Neuronal stem cell (in vitro differentiated cells): ENCODE measurements at regions not wholly inside any gene's neighbourhood (a gene's known extent, or its start where the extent isn't known, plus 50 kb on each side); places are given as distances from the start of the nearest gene placed in this dataset.

Source experiments
- DNase-seq: peaks from one replicate; pipeline ENCODE4 v3.0.0-alpha.2; 2013; ENCODE audit warnings: low spot score
- H2AFZ ChIP-seq: one replicate; pipeline ENCODE4 v1.6.1; 2013; ENCODE audit warnings: mild to moderate bottlenecking, low read length, inconsistent platforms
- H2AK5ac ChIP-seq: 2 replicates; pipeline ENCODE4 v1.6.1; 2013; ENCODE audit warnings: low read depth, mild to moderate bottlenecking, inconsistent platforms, low read length, moderate library complexity, mixed read lengths
- H2BK120ac ChIP-seq: 2 replicates; pipeline ENCODE4 v1.6.1; 2013; ENCODE audit warnings: low read depth, mild to moderate bottlenecking, inconsistent platforms, low read length, moderate library complexity, mixed read lengths
- H2BK12ac ChIP-seq: one replicate; pipeline ENCODE4 v1.6.1; 2013; ENCODE audit warnings: low read length, inconsistent platforms
- H2BK15ac ChIP-seq: 2 replicates; pipeline ENCODE4 v1.6.1; 2013; ENCODE audit warnings: mild to moderate bottlenecking, low read length, inconsistent platforms, mixed read lengths
- H2BK5ac ChIP-seq: one replicate; pipeline ENCODE4 v1.6.1; 2013; ENCODE audit warnings: inconsistent platforms, mild to moderate bottlenecking, low read length, moderate library complexity
- H3K14ac ChIP-seq: one replicate; pipeline ENCODE4 v1.6.1; 2013; ENCODE audit warnings: low read length, inconsistent platforms
- H3K18ac ChIP-seq: 2 replicates; pipeline ENCODE4 v1.6.1; 2013; ENCODE audit warnings: low read length, inconsistent platforms
- H3K23ac ChIP-seq: 2 replicates; pipeline ENCODE4 v1.6.1; 2013; ENCODE audit warnings: low read depth, mild to moderate bottlenecking, mixed read lengths, low read length, inconsistent platforms; ENCODE audit not compliant: poor library complexity
- H3K27ac ChIP-seq: replicated peaks from 3 replicates; pipeline ENCODE4 v1.5.1; 2013; ENCODE audit warnings: low read length, inconsistent platforms
- H3K27me3 ChIP-seq, 3 experiments: 2 replicates each; pipeline ENCODE4 v1.6.1; 2013; ENCODE audit warnings: low read length in 3 of 3, mild to moderate bottlenecking in 2 of 3, inconsistent platforms in 1 of 3, low read depth in 1 of 3, mixed read lengths in 1 of 3, moderate library complexity in 1 of 3; ENCODE audit not compliant: control insufficient read depth in 3 of 3, insufficient read depth in 3 of 3
- H3K36me3 ChIP-seq, 2 donors: replicated peaks in 1 of 2; 2 replicates each; pipeline ENCODE4 v1.6.1; 2013; ENCODE audit warnings: low read length in 2 of 2; ENCODE audit not compliant: control insufficient read depth in 2 of 2, insufficient read depth in 2 of 2
- H3K4ac ChIP-seq: 2 replicates; pipeline ENCODE4 v1.6.1; 2013; ENCODE audit warnings: inconsistent platforms, mild to moderate bottlenecking, low read length, moderate library complexity
- H3K4me1 ChIP-seq, 2 donors: 1 replicate in 1 of 2; 2 replicates in 1 of 2; pipeline ENCODE4 v1.6.1; 2013; ENCODE audit warnings: low read length in 2 of 2, low read depth in 1 of 2; ENCODE audit not compliant: control insufficient read depth in 2 of 2, insufficient read depth in 1 of 2
- H3K4me2 ChIP-seq: one replicate; pipeline ENCODE4 v1.6.1; 2013; ENCODE audit warnings: mild to moderate bottlenecking, low read length, inconsistent platforms; ENCODE audit not compliant: insufficient read depth, poor library complexity, severe bottlenecking
- H3K4me3 ChIP-seq, 2 donors: 2 replicates each; pipeline ENCODE4 v1.5.1; 2013; ENCODE audit warnings: low read length in 2 of 2, mild to moderate bottlenecking in 2 of 2, inconsistent platforms in 1 of 2, moderate library complexity in 1 of 2
- H3K79me1 ChIP-seq: one replicate; pipeline ENCODE4 v1.6.1; 2013; ENCODE audit warnings: low read depth, mild to moderate bottlenecking, inconsistent platforms, low read length, moderate library complexity
- H3K9ac ChIP-seq: one replicate; pipeline ENCODE4 v1.6.1; 2013; ENCODE audit warnings: mild to moderate bottlenecking, low read depth, low read length, inconsistent platforms; ENCODE audit not compliant: poor library complexity
- H3K9me3 ChIP-seq, 2 donors: replicated peaks in 1 of 2; 2 replicates each; pipeline versions ENCODE3 to v1.6.1; 2013; ENCODE audit warnings: low read length in 2 of 2, mild to moderate bottlenecking in 2 of 2, inconsistent platforms in 1 of 2, low read depth in 1 of 2, mixed read lengths in 1 of 2, moderate library complexity in 1 of 2; ENCODE audit not compliant: control insufficient read depth in 2 of 2, insufficient read depth in 1 of 2
- H4K8ac ChIP-seq: one replicate; pipeline ENCODE4 v1.6.1; 2013; ENCODE audit warnings: low read depth, mild to moderate bottlenecking, inconsistent platforms, low read length, moderate library complexity
- H4K91ac ChIP-seq: one replicate; pipeline ENCODE4 v1.6.1; 2013; ENCODE audit warnings: low read length, low read depth, mild to moderate bottlenecking, inconsistent platforms; ENCODE audit not compliant: poor library complexity
- WGBS, 2 donors: extraction: QIAGEN DNeasy Blood & Tissue Kit; methylation state at CpG; one replicate each; pipeline ENCODE4 v1.1.7; 2013; ENCODE audit warnings: missing lambda C conversion rate in 2 of 2, mixed read lengths in 1 of 2; ENCODE audit not compliant: insufficient read length in 2 of 2, insufficient replicate concordance in 1 of 2; ENCODE audit errors: extremely low coverage in 2 of 2; 5-methylcytosine and 5-hydroxymethylcytosine counted together

DNA sequence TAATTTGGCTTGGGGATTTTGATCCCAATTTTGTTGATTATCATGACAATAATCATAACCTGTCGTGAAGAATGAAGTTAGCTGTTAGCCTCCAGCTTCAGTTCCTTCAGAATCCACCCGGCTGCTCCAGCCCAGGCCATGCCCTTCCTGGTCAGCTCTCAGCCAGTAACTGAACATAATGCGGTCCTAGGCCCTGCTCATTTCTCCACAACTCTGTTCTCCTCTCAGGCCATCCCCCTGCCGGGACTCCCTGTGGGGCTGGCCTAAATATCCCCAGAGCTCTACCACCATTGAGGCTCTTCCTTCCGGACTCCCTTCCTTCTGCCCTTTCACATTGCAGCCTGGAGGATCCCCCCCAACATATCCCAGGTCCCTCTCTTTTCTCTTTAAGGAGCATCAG, 833.4 kb upstream of the GOT2 start:
- Histone ChIP-seq H2BK15ac (no peak overlapping the region), H3K14ac (no peak overlapping the region), H4K91ac (no peak overlapping the region), H3K4me2 (no peak overlapping the region), H3K4ac (no peak overlapping the region), H3K23ac (no peak overlapping the region), H2AK5ac (no peak overlapping the region), H3K9ac (no peak overlapping the region), H3K79me1 (no peaks in the 10 kb centered on the region), H2BK5ac (no peak overlapping the region), H3K27ac (no peak overlapping the region), H2BK12ac (no peak overlapping the region), H2BK120ac (no peak overlapping the region), H2AFZ (no peak overlapping the region), H3K18ac (no peak overlapping the region), H3K4me3 (no peak overlapping the region), H3K4me1 (no peaks in the 10 kb centered on the region), H3K36me3 (no peaks in the 10 kb centered on the region), H3K9me3 (no peaks in the 10 kb centered on the region), H3K27me3 (no peaks in the 10 kb centered on the region), H4K8ac (no peak overlapping the region)
- no CpG with 5 or more reads among the region's 5 CpGs for WGBS, 2 donors
- DNase-seq, result no peak

DNA sequence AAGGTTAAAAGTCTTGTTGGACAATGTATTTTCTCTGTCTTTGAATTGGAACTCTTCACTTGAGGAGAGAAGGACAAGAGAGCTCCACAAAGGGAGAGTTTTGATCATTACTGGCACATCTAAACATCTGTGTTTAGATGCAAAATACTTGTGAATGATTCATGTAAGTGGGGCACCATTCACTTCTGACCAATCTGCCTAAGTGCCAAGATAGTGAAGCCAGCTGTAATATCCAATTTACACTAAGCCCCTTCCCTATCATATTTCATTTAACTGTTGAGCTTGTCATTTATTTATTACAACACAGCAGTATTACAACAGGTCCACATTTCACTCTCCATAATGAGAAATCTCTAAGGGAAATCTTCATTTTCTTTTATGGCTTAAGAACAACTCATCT, 832.3 kb upstream of the GOT2 start:
- H2BK120ac ChIP-seq, result no peak overlapping the region
- no peaks in the 10 kb centered on the region for H3K36me3 ChIP-seq
- no peaks in the 10 kb centered on the region for H3K4me1 ChIP-seq
- no peak overlapping the region for H2AK5ac ChIP-seq
- no peaks in the 10 kb centered on the region for H3K9me3 ChIP-seq
- H3K27ac ChIP-seq, result no peak overlapping the region
- no peak overlapping the region for H4K8ac ChIP-seq
- no peak for DNase-seq
- H2BK15ac ChIP-seq, result no peak overlapping the region
- no peak overlapping the region for H3K4ac ChIP-seq
- H3K4me3 ChIP-seq, result no peak overlapping the region
- H3K23ac ChIP-seq, result no peak overlapping the region
- H3K79me1 ChIP-seq, result no peaks in the 10 kb centered on the region
- H3K9ac ChIP-seq, result no peak overlapping the region
- H3K4me2 ChIP-seq, result no peak overlapping the region
- no peaks in the 10 kb centered on the region for H3K27me3 ChIP-seq
- no peak overlapping the region for H3K18ac ChIP-seq
- H2AFZ ChIP-seq, result no peak overlapping the region
- H2BK5ac ChIP-seq, result no peak overlapping the region
- H4K91ac ChIP-seq, result no peak overlapping the region
- H3K14ac ChIP-seq, result no peak overlapping the region
- no peak overlapping the region for H2BK12ac ChIP-seq

DNA sequence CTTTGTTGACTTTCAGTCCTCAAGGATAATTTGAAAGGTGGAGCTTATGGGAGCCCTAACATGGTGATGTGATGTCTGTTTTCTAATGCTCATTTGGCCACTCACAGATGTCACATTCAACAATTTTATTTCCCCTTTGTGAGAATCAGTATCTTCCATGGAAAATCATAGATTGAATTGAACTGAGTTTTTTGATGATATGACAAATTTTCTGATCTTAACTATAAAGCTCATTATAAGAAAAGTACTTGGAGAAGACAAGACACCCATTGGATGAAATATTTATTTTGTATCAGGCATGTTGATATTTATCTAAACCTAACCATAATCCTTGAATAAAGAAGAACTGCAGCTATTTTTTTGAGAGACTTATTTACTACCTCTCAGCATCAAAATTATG, 824.6 kb upstream of the GOT2 start:
- H4K91ac ChIP-seq, result no peak overlapping the region
- no peak overlapping the region for H3K27ac ChIP-seq
- no peak overlapping the region for H2AFZ ChIP-seq
- H3K4me1 ChIP-seq, result no peaks in the 10 kb centered on the region
- no peak overlapping the region for H2BK5ac ChIP-seq
- H2BK120ac ChIP-seq, result no peak overlapping the region
- no peaks in the 10 kb centered on the region for H3K79me1 ChIP-seq
- no peak overlapping the region for H3K23ac ChIP-seq
- H3K4me3 ChIP-seq, result no peak overlapping the region
- no peak overlapping the region for H3K4me2 ChIP-seq
- H3K9ac ChIP-seq, result no peak overlapping the region
- H3K36me3 ChIP-seq, result no peaks in the 10 kb centered on the region
- H3K9me3 ChIP-seq, result no peaks in the 10 kb centered on the region
- no peak overlapping the region for H2BK15ac ChIP-seq
- H3K4ac ChIP-seq, result no peak overlapping the region
- no peak overlapping the region for H4K8ac ChIP-seq
- no peak overlapping the region for H2BK12ac ChIP-seq
- no peak overlapping the region for H3K18ac ChIP-seq
- H2AK5ac ChIP-seq, result no peak overlapping the region
- no peaks in the 10 kb centered on the region for H3K27me3 ChIP-seq
- H3K14ac ChIP-seq, result no peak overlapping the region
- no peak for DNase-seq

DNA sequence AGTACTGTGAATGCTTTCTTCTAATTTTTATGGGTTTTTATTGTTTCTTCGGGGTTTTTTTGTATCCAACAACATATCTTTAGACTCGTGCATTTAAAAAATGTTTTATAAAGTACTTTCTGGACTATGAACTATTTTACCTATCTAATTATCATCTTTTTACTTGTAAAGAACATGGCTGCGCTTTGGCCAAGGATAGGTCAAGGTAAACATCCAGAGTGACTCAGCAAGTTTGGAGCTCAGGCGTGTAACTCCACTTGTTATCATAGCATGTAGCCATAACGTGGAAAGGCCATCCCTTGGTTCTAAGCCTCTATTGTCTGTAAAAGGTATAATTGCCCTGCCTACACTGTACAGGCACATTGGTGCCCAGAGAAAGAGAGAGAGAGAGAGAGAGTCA, 818.0 kb upstream of the GOT2 start:
- no peak for DNase-seq
- no peak overlapping the region for H2BK15ac ChIP-seq
- H4K8ac ChIP-seq, result no peak overlapping the region
- no peak overlapping the region for H3K4ac ChIP-seq
- H3K36me3 ChIP-seq, result no peaks in the 10 kb centered on the region
- H3K23ac ChIP-seq, result no peak overlapping the region
- H3K27ac ChIP-seq, result no peak overlapping the region
- H2AFZ ChIP-seq, result no peak overlapping the region
- H3K79me1 ChIP-seq, result no peaks in the 10 kb centered on the region
- no peak overlapping the region for H3K9ac ChIP-seq
- H3K9me3 ChIP-seq, result peaks cover 0 to 2% of the 10 kb centered on the region in 2 donors
- H3K14ac ChIP-seq, result no peak overlapping the region
- no peak overlapping the region for H4K91ac ChIP-seq
- no peak overlapping the region for H3K18ac ChIP-seq
- H2BK12ac ChIP-seq, result no peak overlapping the region
- H2BK120ac ChIP-seq, result no peak overlapping the region
- H2AK5ac ChIP-seq, result no peak overlapping the region
- H3K4me2 ChIP-seq, result no peak overlapping the region
- H2BK5ac ChIP-seq, result no peak overlapping the region
- H3K4me3 ChIP-seq, result no peak overlapping the region
- H3K4me1 ChIP-seq, result no peaks in the 10 kb centered on the region
- no CpG with 5 or more reads among the region's 5 CpGs for WGBS, 2 donors
- H3K27me3 ChIP-seq, result no peaks in the 10 kb centered on the region
